Vagina (tissue), 2 donors: ENCODE measurements at regions not wholly inside any gene's neighbourhood (a gene's known extent, or its start where the extent isn't known, plus 50 kb on each side); places are given as distances from the start of the nearest gene placed in this dataset.

ENCODE experiments used
- DNase-seq, 2 donors: peaks; one replicate each; pipeline ENCODE4 v3.0.0-alpha.2; 2017; ENCODE audit errors: extremely low spot score in 2 of 2
- H3K27ac ChIP-seq: fragments of 200-600 bp; sonication (generic); one replicate; pipeline ENCODE4 v1.5.1; 2019
- H3K27me3 ChIP-seq: fragments of 200-600 bp; sonication (generic); one replicate; pipeline ENCODE4 v1.5.1; 2019
- H3K36me3 ChIP-seq, 2 donors: fragments of 200-600 bp; sonication (generic); one replicate each; pipeline ENCODE4 v1.5.1; 2017 to 2019
- H3K4me1 ChIP-seq: fragments of 200-600 bp; sonication (generic); one replicate; pipeline ENCODE4 v1.5.1; 2019
- H3K4me3 ChIP-seq, 2 donors: fragments of 200-600 bp; sonication (generic); 1 replicate in 1 of 2; 2 replicates in 1 of 2; pipeline ENCODE4 v1.5.1; 2016 to 2019
- H3K9me3 ChIP-seq: fragments of 200-600 bp; sonication (generic); one replicate; pipeline ENCODE4 v1.5.1; 2019
- CTCF ChIP-seq, 3 experiments: fragments of 450-650 bp in 2 of 3; fragments of 200-600 bp in 1 of 3; sonication (generic) in 1 of 3; IDR thresholded peaks; one replicate each; pipeline ENCODE4 v1.5.1; 2017 to 2019; ENCODE audit warnings: antibody characterized with exemption in 3 of 3, mild to moderate bottlenecking in 2 of 3, moderate library complexity in 2 of 3
- POLR2A ChIP-seq, 2 donors: fragments of 450-650 bp; IDR thresholded peaks; one replicate each; pipeline ENCODE4 v1.6.1; 2017; ENCODE audit warnings: antibody characterized with exemption in 2 of 2, mild to moderate bottlenecking in 2 of 2, moderate library complexity in 2 of 2
- POLR2AphosphoS5 ChIP-seq, 2 donors: sonication (generic); formaldehyde crosslinking; IDR thresholded peaks; one replicate each; pipeline ENCODE4 v1.9.0; 2017; ENCODE audit warnings: antibody characterized with exemption in 2 of 2, mild to moderate bottlenecking in 2 of 2, low read depth in 1 of 2; ENCODE audit not compliant: insufficient read depth in 1 of 2
- intact Hi-C: fragments of 100-400 bp; cut with DNase I; formaldehyde crosslinking; loops from one replicate; pipeline ENCODE4 v1.15.1; 2023

- Histone ChIP-seq H3K27ac (no peak overlapping the region), H3K9me3 (no peaks in the 10 kb centered on the region), H3K36me3 (no peaks in the 10 kb centered on the region), H3K27me3 (peaks cover 4% of the 10 kb centered on the region), H3K4me3 (no peak overlapping the region), H3K4me1 (peaks cover 15% of the 10 kb centered on the region)
- intact Hi-C loops, result no loop called here
- TF ChIP-seq POLR2AphosphoS5 (IDR thresholded peaks at IDR 0.05; ENCODE audit: insufficient read depth in 1 of 2, low read depth in 1 of 2) (no peak), CTCF (IDR thresholded peaks at IDR 0.05) (no peak), POLR2A (IDR thresholded peaks at IDR 0.05) (no peak)
- no peak for DNase-seq
These were observed 169.9 kb downstream of the USP12 start for GRCh38 chr13:27001705-27002104.

- H3K27ac ChIP-seq, result no peak overlapping the region
- no peaks in the 10 kb centered on the region for H3K27me3 ChIP-seq
- TF ChIP-seq CTCF (IDR thresholded peaks at IDR 0.05) (no peak), POLR2A (IDR thresholded peaks at IDR 0.05) (no peak), POLR2AphosphoS5 (IDR thresholded peaks at IDR 0.05; ENCODE audit: insufficient read depth in 1 of 2, low read depth in 1 of 2) (no peak)
- peaks cover 5% of the 10 kb centered on the region for H3K4me1 ChIP-seq
- no peaks in the 10 kb centered on the region for H3K9me3 ChIP-seq
- intact Hi-C loops, result no loop called here
- H3K4me3 ChIP-seq, result no peak overlapping the region
- H3K36me3 ChIP-seq, result no peaks in the 10 kb centered on the region
- no peak for DNase-seq
These were observed 170.9 kb downstream of the USP12 start for GRCh38 chr13:27000686-27001085.

GRCh38 chr13:26999499-26999898 is 172.1 kb downstream of the USP12 start:
- no peak overlapping the region for H3K4me3 ChIP-seq
- no peaks in the 10 kb centered on the region for H3K9me3 ChIP-seq
- intact Hi-C loops, result no loop called here
- no peaks in the 10 kb centered on the region for H3K27me3 ChIP-seq
- no peak for DNase-seq
- H3K27ac ChIP-seq, result no peak overlapping the region
- no peaks in the 10 kb centered on the region for H3K4me1 ChIP-seq
- TF ChIP-seq POLR2AphosphoS5 (IDR thresholded peaks at IDR 0.05; ENCODE audit: insufficient read depth in 1 of 2, low read depth in 1 of 2) (no peak), CTCF (IDR thresholded peaks at IDR 0.05) (no peak), POLR2A (IDR thresholded peaks at IDR 0.05) (no peak)
- H3K36me3 ChIP-seq, result no peaks in the 10 kb centered on the region

- Histone ChIP-seq H3K4me1 (peaks cover under 1% of the 10 kb centered on the region), H3K4me3 (no peak overlapping the region), H3K27ac (no peak overlapping the region), H3K27me3 (no peaks in the 10 kb centered on the region), H3K9me3 (no peaks in the 10 kb centered on the region), H3K36me3 (no peaks in the 10 kb centered on the region)
- DNase-seq, result no peak
- TF ChIP-seq POLR2A (IDR thresholded peaks at IDR 0.05) (no peak), CTCF (IDR thresholded peaks at IDR 0.05) (no peak), POLR2AphosphoS5 (IDR thresholded peaks at IDR 0.05; ENCODE audit: insufficient read depth in 1 of 2, low read depth in 1 of 2) (no peak)
- intact Hi-C loops, result no loop called here
These were observed 173.3 kb downstream of the USP12 start for GRCh38 chr13:26998292-26998691.

- no peak overlapping the region for H3K27ac ChIP-seq
- H3K27me3 ChIP-seq, result no peaks in the 10 kb centered on the region
- no peaks in the 10 kb centered on the region for H3K36me3 ChIP-seq
- H3K9me3 ChIP-seq, result no peaks in the 10 kb centered on the region
- peaks cover 11% of the 10 kb centered on the region for H3K4me1 ChIP-seq
- TF ChIP-seq POLR2A (IDR thresholded peaks at IDR 0.05) (no peak), POLR2AphosphoS5 (IDR thresholded peaks at IDR 0.05; ENCODE audit: insufficient read depth in 1 of 2, low read depth in 1 of 2) (no peak), CTCF (IDR thresholded peaks at IDR 0.05) (no peak)
- intact Hi-C loops, result no loop called here
- no peak overlapping the region for H3K4me3 ChIP-seq
- DNase-seq, result no peak
These were observed 174.5 kb downstream of the USP12 start for GRCh38 chr13:26996965-26997752.
